Prostate gland (tissue), 2 donors: ENCODE measurements at regions not wholly inside any gene's neighbourhood (a gene's known extent, or its start where the extent isn't known, plus 50 kb on each side); places are given as distances from the start of the nearest gene placed in this dataset.
"Not testable (repeated sequence)": the region's sequence is repeated elsewhere in the genome, so short reads cannot be mapped to it uniquely, and the experiment has no call there.

ENCODE experiments used
- DNase-seq: peaks from one replicate; pipeline ENCODE4 v3.0.0-alpha.2; 2019; ENCODE audit warnings: low spot score
- H3K27ac ChIP-seq, 2 donors: fragments of 200-600 bp; sonication (generic); 2 replicates each; pipeline ENCODE4 v1.5.1; 2017 to 2019
- H3K27me3 ChIP-seq: fragments of 200-600 bp; sonication (generic); replicated peaks from 2 replicates; pipeline ENCODE4 v1.5.1; 2019; ENCODE audit not compliant: insufficient read depth
- H3K36me3 ChIP-seq, 2 donors: fragments of 200-600 bp; sonication (generic); 1 replicate in 1 of 2; 2 replicates in 1 of 2; pipeline versions ENCODE4 v1.5.1 to v1.8.1; 2017 to 2019
- H3K4me1 ChIP-seq: fragments of 200-600 bp; sonication (generic); replicated peaks from 2 replicates; pipeline ENCODE4 v1.5.1; 2019
- H3K4me3 ChIP-seq, 2 donors: fragments of 200-600 bp; sonication (generic); 2 replicates each; pipeline ENCODE4 v1.5.1; 2017 to 2019
- H3K9me3 ChIP-seq: fragments of 200-600 bp; sonication (generic); 2 replicates; pipeline ENCODE4 v1.5.1; 2017
- POLR2A ChIP-seq: fragments of 450-650 bp; IDR thresholded peaks from one replicate; pipeline ENCODE4 v1.6.1; 2016; ENCODE audit warnings: antibody characterized with exemption, mild to moderate bottlenecking
- POLR2AphosphoS5 ChIP-seq: sonication (generic); formaldehyde crosslinking; IDR thresholded peaks from one replicate; pipeline ENCODE4 v1.6.1; 2017; ENCODE audit warnings: antibody characterized with exemption
- WGBS: methylation state at CpG from one replicate; pipeline ENCODE4 v1.1.5; 2018; 5-methylcytosine and 5-hydroxymethylcytosine counted together
- intact Hi-C: fragments of 100-400 bp; cut with DNase I; formaldehyde crosslinking; loops from one replicate; pipeline ENCODE4 v1.14.2; 2022
- TF ChIP-seq, protein P1 (sequence below), 4 experiments: fragments of 200-600 bp in 2 of 4; fragments of 450-650 bp in 2 of 4; sonication (generic) in 2 of 4; IDR thresholded peaks; 1 replicate in 3 of 4; 2 replicates in 1 of 4; pipeline ENCODE4 v1.5.1; 2016 to 2019; ENCODE audit warnings: antibody characterized with exemption in 4 of 4, mild to moderate bottlenecking in 2 of 4, moderate library complexity in 2 of 4

- TF ChIP-seq POLR2AphosphoS5: peak; percentile 27
- TF ChIP-seq, protein P1, sequence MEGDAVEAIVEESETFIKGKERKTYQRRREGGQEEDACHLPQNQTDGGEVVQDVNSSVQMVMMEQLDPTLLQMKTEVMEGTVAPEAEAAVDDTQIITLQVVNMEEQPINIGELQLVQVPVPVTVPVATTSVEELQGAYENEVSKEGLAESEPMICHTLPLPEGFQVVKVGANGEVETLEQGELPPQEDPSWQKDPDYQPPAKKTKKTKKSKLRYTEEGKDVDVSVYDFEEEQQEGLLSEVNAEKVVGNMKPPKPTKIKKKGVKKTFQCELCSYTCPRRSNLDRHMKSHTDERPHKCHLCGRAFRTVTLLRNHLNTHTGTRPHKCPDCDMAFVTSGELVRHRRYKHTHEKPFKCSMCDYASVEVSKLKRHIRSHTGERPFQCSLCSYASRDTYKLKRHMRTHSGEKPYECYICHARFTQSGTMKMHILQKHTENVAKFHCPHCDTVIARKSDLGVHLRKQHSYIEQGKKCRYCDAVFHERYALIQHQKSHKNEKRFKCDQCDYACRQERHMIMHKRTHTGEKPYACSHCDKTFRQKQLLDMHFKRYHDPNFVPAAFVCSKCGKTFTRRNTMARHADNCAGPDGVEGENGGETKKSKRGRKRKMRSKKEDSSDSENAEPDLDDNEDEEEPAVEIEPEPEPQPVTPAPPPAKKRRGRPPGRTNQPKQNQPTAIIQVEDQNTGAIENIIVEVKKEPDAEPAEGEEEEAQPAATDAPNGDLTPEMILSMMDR (IDR thresholded peaks at IDR 0.05): no peak
- Histone ChIP-seq H3K27ac (no peak overlapping the region), H3K4me1 (no peaks in the 10 kb centered on the region), H3K4me3 (no peak overlapping the region), H3K36me3 (no peaks in the 10 kb centered on the region), H3K9me3 (no peaks in the 10 kb centered on the region), H3K27me3 (no peaks in the 10 kb centered on the region)
- 64% methylated on average over 9 of the region's 9 CpGs for WGBS
- intact Hi-C loops: loop anchor here (5.0 kb wide), 1 partner anchor 622 kb away; no protein-coding TSS in a partner anchor
- DNase-seq: no peak
These were observed 63.9 kb upstream of the GTF3A start for GRCh38 chr13:27360562-27360961.

DNA sequence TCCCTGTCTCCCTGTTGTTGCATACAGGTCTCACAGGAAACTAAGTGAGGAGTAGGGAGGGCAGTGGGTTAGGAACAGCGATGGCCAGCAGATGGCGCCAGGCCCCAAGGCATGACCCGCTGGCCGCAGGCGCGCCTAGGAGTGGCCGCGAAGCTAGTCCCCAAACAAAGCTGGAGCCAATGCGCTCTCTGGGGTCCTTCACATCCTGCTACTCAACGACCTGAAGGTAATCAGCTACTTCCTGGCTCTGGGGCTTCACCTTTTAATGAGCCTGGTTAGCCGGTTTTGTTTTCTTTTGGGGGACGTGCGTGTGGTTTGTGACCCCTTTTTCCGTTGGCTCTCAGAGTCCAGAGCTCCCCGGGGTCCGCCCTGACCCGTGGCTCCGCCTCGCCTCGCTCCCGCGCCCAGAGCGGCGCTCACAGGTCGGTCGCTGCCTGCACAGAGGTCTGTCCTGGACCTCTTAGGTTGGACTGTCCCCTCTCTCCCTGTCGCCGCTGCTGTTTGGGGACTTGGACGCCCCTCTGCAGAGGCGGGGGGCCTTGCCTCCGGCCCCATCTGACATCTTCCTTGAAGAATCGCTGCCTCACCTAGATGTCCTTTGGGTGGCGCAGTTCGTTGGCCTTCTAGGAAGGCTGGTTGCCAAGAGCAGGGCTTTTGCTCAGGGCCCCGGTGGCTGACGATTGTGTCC is 62.2 kb upstream of the GTF3A start:
- Histone ChIP-seq H3K36me3 (no peaks in the 10 kb centered on the region), H3K9me3 (no peaks in the 10 kb centered on the region), H3K27ac (no peak overlapping the region), H3K27me3 (no peaks in the 10 kb centered on the region), H3K4me1 (no peaks in the 10 kb centered on the region), H3K4me3 (peak overlapping the region; percentile 16)
- 9% methylated on average over 29 of the region's 36 CpGs for WGBS
- peak; percentile 73 for DNase-seq
- TF ChIP-seq POLR2AphosphoS5: peak; percentile 23
- TF ChIP-seq POLR2A: no peak
- TF ChIP-seq, protein P1 (IDR thresholded peaks at IDR 0.05): peak; percentile 71 to 91 (median 79)
- intact Hi-C loops: loop anchor here (5.0 kb wide), 1 partner anchor 620 kb away; no protein-coding TSS in a partner anchor

GRCh38 chr13:27363637-27364036 is 60.8 kb upstream of the GTF3A start:
- not testable (repeated sequence) for H3K4me3 ChIP-seq, H3K36me3 ChIP-seq, H3K27ac ChIP-seq, H3K9me3 ChIP-seq, DNase-seq, H3K4me1 ChIP-seq, H3K27me3 ChIP-seq
- intact Hi-C loops: loop anchor here (5.0 kb wide), 1 partner anchor 619 kb away; no protein-coding TSS in a partner anchor
- 95% methylated on average over 5 of the region's 5 CpGs for WGBS

DNA sequence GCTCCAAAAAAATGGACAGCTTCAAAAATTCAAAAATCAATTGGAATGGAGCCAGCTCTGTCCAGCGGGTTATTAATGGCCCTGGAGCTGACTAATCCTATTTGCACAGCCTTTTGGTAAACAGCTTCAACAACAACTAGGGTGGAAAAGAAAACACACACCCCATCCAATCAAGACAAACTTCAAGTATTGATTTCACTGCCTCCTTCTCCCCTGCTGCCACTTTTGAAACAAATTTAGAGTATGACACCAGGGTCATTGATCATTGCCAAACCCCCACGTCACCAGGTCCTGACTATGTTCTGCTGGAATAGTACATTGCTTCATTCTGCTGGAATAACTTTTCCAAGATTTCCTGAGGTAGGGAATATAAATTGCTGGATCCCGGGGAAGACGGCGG is 56.8 kb upstream of the GTF3A start:
- no peaks in the 10 kb centered on the region for H3K4me1 ChIP-seq
- no peaks in the 10 kb centered on the region for H3K27me3 ChIP-seq
- no peak for DNase-seq
- intact Hi-C loops: no loop called here
- TF ChIP-seq, protein P1 (IDR thresholded peaks at IDR 0.05): no peak
- no peak for TF ChIP-seq POLR2A
- no peak for TF ChIP-seq POLR2AphosphoS5
- no peak overlapping the region for H3K4me3 ChIP-seq
- H3K27ac ChIP-seq: no peak overlapping the region
- 57% methylated on average over 5 of the region's 5 CpGs for WGBS
- no peaks in the 10 kb centered on the region for H3K36me3 ChIP-seq
- no peaks in the 10 kb centered on the region for H3K9me3 ChIP-seq

- no peaks in the 10 kb centered on the region for H3K9me3 ChIP-seq
- intact Hi-C loops: loop anchor here (5.0 to 10.0 kb wide), 2 partner anchors 164 to 457 kb away; no protein-coding TSS in a partner anchor
- H3K4me3 ChIP-seq: no peak overlapping the region
- 93% methylated on average over 12 of the region's 12 CpGs for WGBS
- TF ChIP-seq POLR2A (no peak), POLR2AphosphoS5 (no peak)
- TF ChIP-seq, protein P1 (IDR thresholded peaks at IDR 0.05): no peak
- no peaks in the 10 kb centered on the region for H3K36me3 ChIP-seq
- H3K27ac ChIP-seq: no peak overlapping the region
- no peaks in the 10 kb centered on the region for H3K27me3 ChIP-seq
- no peaks in the 10 kb centered on the region for H3K4me1 ChIP-seq
- no peak for DNase-seq
These were observed 54.0 kb upstream of the GTF3A start for GRCh38 chr13:27370305-27370872.
